OCI-LY3 (cell line): ENCODE measurements at regions not wholly inside any gene's neighbourhood (a gene's known extent, or its start where the extent isn't known, plus 50 kb on each side); places are given as distances from the start of the nearest gene placed in this dataset.

ENCODE experiments used
- EZH2phosphoT487 ChIP-seq: fragments of 200-600 bp; shearing (Covaris generic); IDR thresholded peaks from 2 replicates; pipeline ENCODE4 v1.6.1; 2018; ENCODE audit warnings: antibody characterized with exemption, mixed run types, low read depth
- TF ChIP-seq, protein P1 (sequence below): fragments of 200-600, 300-600 bp; sonication (generic); IDR thresholded peaks from 2 replicates; pipeline ENCODE4 v1.5.1; 2014; ENCODE audit warnings: antibody characterized with exemption, low read length, low read depth

DNA sequence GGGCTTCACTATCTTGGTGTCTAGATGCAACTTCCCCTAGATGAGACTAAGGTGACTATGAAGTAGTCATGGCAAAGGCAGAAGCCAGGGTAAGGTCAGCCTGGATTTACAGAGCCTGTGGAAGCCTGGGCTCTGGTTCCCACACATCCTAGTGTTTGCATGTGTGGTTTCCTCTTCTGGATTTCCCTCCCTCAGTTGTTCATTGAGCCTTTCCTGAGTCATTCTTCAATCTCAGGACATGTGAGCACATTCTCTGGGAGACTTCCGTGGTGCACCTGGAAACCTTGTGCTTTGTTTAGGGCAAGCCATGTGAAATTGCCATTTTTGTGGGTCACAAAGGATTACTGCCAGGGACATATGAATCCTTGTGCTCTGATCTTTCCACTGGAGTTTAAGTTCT, 236.6 kb downstream of the C12orf75 start:
- TF ChIP-seq, protein P1, sequence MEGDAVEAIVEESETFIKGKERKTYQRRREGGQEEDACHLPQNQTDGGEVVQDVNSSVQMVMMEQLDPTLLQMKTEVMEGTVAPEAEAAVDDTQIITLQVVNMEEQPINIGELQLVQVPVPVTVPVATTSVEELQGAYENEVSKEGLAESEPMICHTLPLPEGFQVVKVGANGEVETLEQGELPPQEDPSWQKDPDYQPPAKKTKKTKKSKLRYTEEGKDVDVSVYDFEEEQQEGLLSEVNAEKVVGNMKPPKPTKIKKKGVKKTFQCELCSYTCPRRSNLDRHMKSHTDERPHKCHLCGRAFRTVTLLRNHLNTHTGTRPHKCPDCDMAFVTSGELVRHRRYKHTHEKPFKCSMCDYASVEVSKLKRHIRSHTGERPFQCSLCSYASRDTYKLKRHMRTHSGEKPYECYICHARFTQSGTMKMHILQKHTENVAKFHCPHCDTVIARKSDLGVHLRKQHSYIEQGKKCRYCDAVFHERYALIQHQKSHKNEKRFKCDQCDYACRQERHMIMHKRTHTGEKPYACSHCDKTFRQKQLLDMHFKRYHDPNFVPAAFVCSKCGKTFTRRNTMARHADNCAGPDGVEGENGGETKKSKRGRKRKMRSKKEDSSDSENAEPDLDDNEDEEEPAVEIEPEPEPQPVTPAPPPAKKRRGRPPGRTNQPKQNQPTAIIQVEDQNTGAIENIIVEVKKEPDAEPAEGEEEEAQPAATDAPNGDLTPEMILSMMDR, result no peak
- no peak for TF ChIP-seq EZH2phosphoT487
